ENCODE measurements at regions not wholly inside any gene's neighbourhood (a gene's known extent, or its start where the extent isn't known, plus 50 kb on each side); places are given as distances from the start of the nearest gene placed in this dataset.

DNA sequence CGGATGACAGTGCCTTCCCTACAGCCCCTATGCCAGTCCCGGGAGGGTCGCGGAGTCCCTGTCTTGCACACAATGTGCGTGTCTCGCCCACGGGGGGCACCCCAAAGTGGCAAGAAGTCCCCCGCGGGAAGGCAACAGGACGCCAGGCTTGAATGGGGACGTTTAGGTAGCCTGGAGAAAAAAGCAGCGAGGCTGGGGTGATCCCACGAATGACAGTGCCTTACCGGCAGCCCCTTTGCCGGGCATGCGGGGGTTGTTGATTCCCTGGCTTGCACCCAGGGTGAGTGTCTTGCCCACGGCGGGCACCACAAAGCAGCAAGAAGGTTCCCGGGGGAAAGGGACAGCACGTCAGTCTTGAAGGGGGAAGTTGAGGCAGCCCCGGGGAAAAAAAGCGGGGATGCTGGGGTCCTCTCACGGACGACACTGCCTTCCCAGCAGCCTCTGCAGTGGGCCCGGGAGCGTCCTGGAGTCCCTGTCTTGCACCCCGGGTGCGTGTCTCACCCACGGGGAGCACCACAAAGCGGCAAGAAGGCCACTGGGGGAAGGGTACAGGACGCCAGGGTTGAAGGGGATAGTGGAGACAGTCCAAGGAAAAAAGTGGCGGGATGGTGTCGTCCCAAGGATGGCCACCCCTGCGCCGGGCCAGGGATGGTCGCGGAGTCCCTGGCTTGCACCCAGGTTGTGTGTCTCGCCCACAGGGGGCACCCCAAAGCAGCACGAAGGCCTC lies 156.8 kb upstream of the ALG10B start:
- TF ChIP-seq POLR2A (IDR thresholded peaks at IDR 0.05) (no peak), POLR2AphosphoS5 (IDR thresholded peaks at IDR 0.05) (no peak)
- TF ChIP-seq, protein P1, sequence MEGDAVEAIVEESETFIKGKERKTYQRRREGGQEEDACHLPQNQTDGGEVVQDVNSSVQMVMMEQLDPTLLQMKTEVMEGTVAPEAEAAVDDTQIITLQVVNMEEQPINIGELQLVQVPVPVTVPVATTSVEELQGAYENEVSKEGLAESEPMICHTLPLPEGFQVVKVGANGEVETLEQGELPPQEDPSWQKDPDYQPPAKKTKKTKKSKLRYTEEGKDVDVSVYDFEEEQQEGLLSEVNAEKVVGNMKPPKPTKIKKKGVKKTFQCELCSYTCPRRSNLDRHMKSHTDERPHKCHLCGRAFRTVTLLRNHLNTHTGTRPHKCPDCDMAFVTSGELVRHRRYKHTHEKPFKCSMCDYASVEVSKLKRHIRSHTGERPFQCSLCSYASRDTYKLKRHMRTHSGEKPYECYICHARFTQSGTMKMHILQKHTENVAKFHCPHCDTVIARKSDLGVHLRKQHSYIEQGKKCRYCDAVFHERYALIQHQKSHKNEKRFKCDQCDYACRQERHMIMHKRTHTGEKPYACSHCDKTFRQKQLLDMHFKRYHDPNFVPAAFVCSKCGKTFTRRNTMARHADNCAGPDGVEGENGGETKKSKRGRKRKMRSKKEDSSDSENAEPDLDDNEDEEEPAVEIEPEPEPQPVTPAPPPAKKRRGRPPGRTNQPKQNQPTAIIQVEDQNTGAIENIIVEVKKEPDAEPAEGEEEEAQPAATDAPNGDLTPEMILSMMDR (IDR thresholded peaks at IDR 0.05) = no peak

Data from transverse colon (tissue), 4 donors.